Skeletal muscle tissue (tissue), 3 donors: ENCODE measurements at regions not wholly inside any gene's neighbourhood (a gene's known extent, or its start where the extent isn't known, plus 50 kb on each side); places are given as distances from the start of the nearest gene placed in this dataset.
"Not testable (repeated sequence)": the region's sequence is repeated elsewhere in the genome, so short reads cannot be mapped to it uniquely, and the experiment has no call there.

ENCODE experiments used
- H3K27ac ChIP-seq: one replicate; pipeline ENCODE4 v1.7.0; 2013; ENCODE audit warnings: mild to moderate bottlenecking, low read depth, low read length, inconsistent platforms
- H3K27me3 ChIP-seq, 3 donors: one replicate each; pipeline ENCODE4 v1.7.0; 2013; ENCODE audit warnings: low read length in 3 of 3; ENCODE audit not compliant: control insufficient read depth in 3 of 3, insufficient read depth in 3 of 3
- H3K36me3 ChIP-seq, 3 donors: one replicate each; pipeline ENCODE4 v1.7.0; 2013; ENCODE audit warnings: low read length in 3 of 3; ENCODE audit not compliant: control insufficient read depth in 3 of 3, insufficient read depth in 3 of 3
- H3K4me1 ChIP-seq, 3 donors: one replicate each; pipeline ENCODE4 v1.7.0; 2013; ENCODE audit warnings: low read length in 3 of 3, mild to moderate bottlenecking in 3 of 3; ENCODE audit not compliant: control insufficient read depth in 3 of 3, insufficient read depth in 3 of 3
- H3K4me3 ChIP-seq, 3 donors: one replicate each; pipeline ENCODE4 v1.7.0; 2013; ENCODE audit warnings: low read length in 3 of 3
- H3K9ac ChIP-seq, 3 donors: one replicate each; pipeline ENCODE4 v1.7.0; 2013; ENCODE audit warnings: low read length in 3 of 3, mild to moderate bottlenecking in 3 of 3, moderate library complexity in 2 of 3, low read depth in 1 of 3
- H3K9me3 ChIP-seq, 3 donors: one replicate each; pipeline ENCODE4 v1.7.0; 2013; ENCODE audit warnings: low read length in 3 of 3; ENCODE audit not compliant: control insufficient read depth in 3 of 3
- donor health status: Osteomylitis.

GRCh38 chr4:78707268-78707667 is 68.9 kb upstream of the BMP2K start:
- Histone ChIP-seq H3K4me1 (no peaks in the 10 kb centered on the region), H3K27ac (no peak overlapping the region), H3K4me3 (no peak overlapping the region), H3K36me3 (no peaks in the 10 kb centered on the region), H3K9me3 (peaks cover 0 to 9% (median 0%) of the 10 kb centered on the region in 3 donors), H3K9ac (no peak overlapping the region), H3K27me3 (no peaks in the 10 kb centered on the region)

GRCh38 chr4:78707793-78708192 is 68.4 kb upstream of the BMP2K start:
- no peaks in the 10 kb centered on the region for H3K4me1 ChIP-seq
- H3K4me3 ChIP-seq: no peak overlapping the region
- peaks cover 0 to 5% (median 0%) of the 10 kb centered on the region in 3 donors for H3K9me3 ChIP-seq
- no peaks in the 10 kb centered on the region for H3K27me3 ChIP-seq
- H3K9ac ChIP-seq: no peak overlapping the region
- H3K36me3 ChIP-seq: no peaks in the 10 kb centered on the region
- H3K27ac ChIP-seq: no peak overlapping the region

GRCh38 chr4:78710536-78710935 is 65.6 kb upstream of the BMP2K start:
- Histone ChIP-seq H3K27ac (no peak overlapping the region), H3K4me1 (no peaks in the 10 kb centered on the region), H3K27me3 (no peaks in the 10 kb centered on the region), H3K9ac (no peak overlapping the region), H3K36me3 (no peaks in the 10 kb centered on the region), H3K4me3 (no peak overlapping the region), H3K9me3 (peaks cover 0 to 2% (median 0%) of the 10 kb centered on the region in 3 donors)

- Histone ChIP-seq H3K27ac (no peak overlapping the region), H3K27me3 (no peaks in the 10 kb centered on the region), H3K36me3 (no peaks in the 10 kb centered on the region), H3K9ac (no peak overlapping the region), H3K4me1 (no peaks in the 10 kb centered on the region), H3K9me3 (peaks cover 0 to 2% (median 0%) of the 10 kb centered on the region in 3 donors), H3K4me3 (no peak overlapping the region)
Observed at GRCh38 chr4:78711676-78712075, 64.5 kb upstream of the BMP2K start.

GRCh38 chr4:78714598-78714997 is 61.6 kb upstream of the BMP2K start:
- H3K4me1 ChIP-seq, H3K36me3 ChIP-seq, H3K9ac ChIP-seq, H3K4me3 ChIP-seq, H3K9me3 ChIP-seq, H3K27me3 ChIP-seq, H3K27ac ChIP-seq: not testable (repeated sequence)

GRCh38 chr4:78715372-78715771 is 60.8 kb upstream of the BMP2K start:
- not testable (repeated sequence) for H3K27me3 ChIP-seq, H3K4me3 ChIP-seq, H3K27ac ChIP-seq, H3K9ac ChIP-seq, H3K36me3 ChIP-seq, H3K4me1 ChIP-seq, H3K9me3 ChIP-seq

GRCh38 chr4:78717712-78718111 is 58.4 kb upstream of the BMP2K start:
- H3K27ac ChIP-seq, H3K9ac ChIP-seq, H3K27me3 ChIP-seq, H3K9me3 ChIP-seq, H3K36me3 ChIP-seq, H3K4me3 ChIP-seq, H3K4me1 ChIP-seq: not testable (repeated sequence)

- H3K4me1 ChIP-seq: peaks cover 0 to 3% (median 0%) of the 10 kb centered on the region in 3 donors
- H3K4me3 ChIP-seq: no peak overlapping the region
- H3K9me3 ChIP-seq: no peaks in the 10 kb centered on the region
- H3K36me3 ChIP-seq: no peaks in the 10 kb centered on the region
- no peaks in the 10 kb centered on the region for H3K27me3 ChIP-seq
- H3K9ac ChIP-seq: no peak overlapping the region
- H3K27ac ChIP-seq: no peak overlapping the region
Observed at GRCh38 chr4:78720204-78720603, 55.9 kb upstream of the BMP2K start.

GRCh38 chr4:78720994-78721677 is 55.0 kb upstream of the BMP2K start:
- Histone ChIP-seq H3K9ac (no peak overlapping the region), H3K27me3 (no peaks in the 10 kb centered on the region), H3K27ac (no peak overlapping the region), H3K36me3 (no peaks in the 10 kb centered on the region), H3K9me3 (no peaks in the 10 kb centered on the region), H3K4me1 (peaks cover 0 to 3% (median 0%) of the 10 kb centered on the region in 3 donors), H3K4me3 (no peak overlapping the region)

GRCh38 chr4:78721747-78722146 is 54.4 kb upstream of the BMP2K start:
- Histone ChIP-seq H3K36me3 (no peaks in the 10 kb centered on the region), H3K27ac (no peak overlapping the region)

More at GRCh38 chr4:78721747-78722146, 54.4 kb upstream of the BMP2K start:
- H3K9ac ChIP-seq: no peak overlapping the region
- no peaks in the 10 kb centered on the region for H3K27me3 ChIP-seq
- H3K4me3 ChIP-seq: no peak overlapping the region
- H3K4me1 ChIP-seq: peaks cover 0 to 3% (median 0%) of the 10 kb centered on the region in 3 donors
- no peaks in the 10 kb centered on the region for H3K9me3 ChIP-seq
